Islet precursor cell (in vitro differentiated cells): ENCODE measurements at regions not wholly inside any gene's neighbourhood (a gene's known extent, or its start where the extent isn't known, plus 50 kb on each side); places are given as distances from the start of the nearest gene placed in this dataset.
"Not testable (repeated sequence)": the region's sequence is repeated elsewhere in the genome, so short reads cannot be mapped to it uniquely, and the experiment has no call there.

ENCODE experiments used
- DNase-seq: peaks from one replicate; pipeline ENCODE4 v3.0.0-alpha.2; 2018

DNA sequence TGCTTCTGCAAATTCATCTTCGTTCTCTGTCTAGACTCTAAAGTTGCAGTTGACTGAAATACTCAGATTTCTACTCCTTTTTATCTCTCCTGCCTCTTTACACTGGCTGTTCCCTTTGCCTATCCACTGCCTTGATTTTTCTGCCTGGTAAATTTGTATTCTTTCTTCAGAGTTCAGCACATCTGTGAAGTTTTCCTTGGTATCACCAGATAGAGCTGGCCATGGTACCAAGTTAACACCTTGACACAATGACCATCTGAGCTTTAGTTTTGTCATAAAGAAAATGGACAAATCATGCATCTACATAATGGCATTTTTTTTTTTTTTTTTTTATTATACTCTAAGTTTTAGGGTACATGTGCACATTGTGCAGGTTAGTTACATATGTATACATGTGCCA is 143.0 kb downstream of the PPP1R3A start:
- no peak for DNase-seq

- no peak for DNase-seq
Measured at GRCh38 chr7:113775401-113775800, 143.4 kb downstream of the PPP1R3A start.

DNA sequence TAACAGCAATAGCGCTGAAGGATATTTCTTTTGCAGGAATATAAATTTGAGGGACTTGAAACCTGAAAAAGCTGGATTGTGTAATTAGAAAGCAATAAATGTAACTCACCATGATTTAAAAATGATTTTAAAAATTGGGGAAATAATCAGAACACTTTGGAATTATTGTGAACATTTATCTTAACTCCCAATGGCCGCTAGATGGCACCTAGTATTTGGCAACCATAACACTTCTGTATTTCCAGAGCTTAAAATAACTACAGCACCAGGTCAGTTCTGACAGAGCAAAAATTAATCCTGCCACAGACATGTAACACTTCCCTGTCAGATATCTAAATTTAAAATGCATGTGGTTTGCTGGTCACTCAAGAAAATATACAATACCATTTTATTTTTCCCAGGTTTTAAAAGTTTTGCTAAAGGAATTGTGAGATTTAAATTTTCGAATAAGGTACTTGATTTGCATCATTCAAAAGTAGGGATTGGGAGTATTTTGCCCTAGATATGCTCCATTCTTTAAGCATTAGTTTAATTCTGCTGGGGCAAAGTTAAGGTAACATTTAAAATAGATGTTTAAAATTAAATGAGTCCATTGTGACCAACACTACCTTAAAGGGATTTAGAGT is 144.5 kb downstream of the PPP1R3A start:
- no peak for DNase-seq

DNA sequence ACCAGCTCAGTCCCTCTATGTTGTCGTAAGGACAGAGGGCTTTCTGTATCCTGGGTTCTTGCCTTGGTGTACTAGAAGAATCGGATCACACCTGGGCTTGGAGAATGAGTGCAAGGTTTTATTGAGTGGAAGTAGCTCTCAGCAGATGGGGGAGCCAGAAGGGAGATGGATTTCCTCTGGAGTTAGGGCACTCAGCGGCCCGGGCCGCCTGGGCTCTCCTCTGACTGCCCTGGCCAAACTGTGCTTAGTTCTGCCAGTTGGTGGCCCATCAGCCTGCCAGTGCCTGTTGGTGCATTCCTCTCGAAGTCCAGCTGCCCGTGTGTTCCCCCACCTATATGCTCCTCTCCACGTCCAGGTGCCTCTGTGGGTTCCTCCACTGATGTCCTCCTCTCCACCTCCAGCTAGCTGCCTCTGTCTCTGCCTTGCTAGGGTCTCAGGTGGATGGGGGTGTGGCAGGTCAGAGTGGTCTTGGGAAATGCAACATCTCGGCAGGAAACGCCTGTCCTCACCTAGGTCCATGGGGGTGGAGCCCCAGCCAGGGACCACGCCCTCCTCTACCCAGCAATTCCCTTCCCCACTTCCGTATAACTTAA is 148.6 kb downstream of the PPP1R3A start:
- no peak for DNase-seq

- no peak for DNase-seq
Measured at GRCh38 chr7:113768387-113768786, 150.4 kb downstream of the PPP1R3A start.

DNA sequence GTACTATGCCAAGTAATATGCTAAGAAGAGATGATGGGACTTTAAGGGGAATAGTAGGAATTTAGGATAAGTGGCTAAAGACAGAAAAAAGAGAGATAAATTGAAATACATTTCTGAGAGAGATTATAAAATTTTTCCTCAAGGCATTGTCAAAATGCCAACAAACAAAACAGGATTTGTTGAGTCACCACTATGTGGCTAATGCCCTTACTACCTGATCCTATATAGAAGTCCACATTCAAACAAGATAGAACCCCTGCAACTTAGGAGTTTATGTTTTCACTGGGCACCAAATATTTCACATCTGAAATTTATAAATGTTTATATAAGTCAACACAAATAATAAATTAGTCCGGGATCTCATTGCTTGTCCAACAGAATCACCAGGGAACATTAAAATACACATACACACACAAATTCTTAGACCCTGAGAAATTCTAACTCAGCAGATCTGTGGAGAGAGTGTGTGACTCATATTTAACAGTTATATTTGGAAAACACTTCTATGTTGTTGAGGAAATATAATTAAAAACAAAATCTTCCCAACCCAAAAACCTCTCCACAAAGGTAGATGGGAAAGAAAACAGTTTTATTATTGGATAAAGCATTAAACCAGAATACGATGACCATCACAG is 154.3 kb downstream of the PPP1R3A start:
- DNase-seq, result no peak

DNA sequence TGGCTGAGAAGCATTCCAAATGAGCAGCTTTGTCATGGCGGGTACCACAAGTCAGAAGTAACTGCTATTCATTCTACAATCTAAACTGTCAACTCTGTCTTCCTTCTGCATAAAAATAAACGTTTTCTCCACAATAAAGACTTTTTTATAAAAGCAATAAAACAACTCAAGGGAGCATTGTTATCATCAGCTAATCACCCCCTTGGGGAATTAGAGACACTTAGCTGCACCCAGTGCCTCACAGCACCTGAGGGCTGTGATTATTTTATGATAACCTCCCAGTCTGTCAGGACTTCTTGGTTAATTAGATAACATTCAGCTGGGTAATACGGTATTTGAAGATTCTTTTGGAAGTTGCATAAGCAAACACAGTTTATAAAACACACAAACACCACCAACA is 155.6 kb downstream of the PPP1R3A start:
- no peak for DNase-seq

- no peak for DNase-seq
Measured at GRCh38 chr7:113756250-113756649, 162.6 kb downstream of the PPP1R3A start.

GRCh38 chr7:113752689-113753088 is 166.1 kb downstream of the PPP1R3A start:
- no peak for DNase-seq

DNA sequence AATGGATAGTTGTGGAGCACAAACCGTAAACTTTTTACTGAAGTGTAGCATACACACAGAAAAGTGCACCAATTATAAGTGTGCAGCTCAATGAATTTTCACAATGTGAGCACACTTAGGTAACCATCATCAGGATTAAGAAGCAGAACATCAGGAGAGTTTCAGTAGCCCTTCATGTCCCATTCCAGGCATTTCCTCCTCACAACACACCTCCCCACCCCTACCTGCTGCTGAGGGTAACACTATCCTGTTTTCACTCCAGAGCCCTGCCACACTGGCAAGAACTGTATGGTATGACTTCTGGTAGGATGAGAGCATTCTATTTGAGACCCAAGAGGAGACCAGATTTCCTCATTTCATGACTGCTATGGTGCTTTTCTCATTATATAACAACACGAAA is 166.5 kb downstream of the PPP1R3A start:
- DNase-seq, result no peak

DNA sequence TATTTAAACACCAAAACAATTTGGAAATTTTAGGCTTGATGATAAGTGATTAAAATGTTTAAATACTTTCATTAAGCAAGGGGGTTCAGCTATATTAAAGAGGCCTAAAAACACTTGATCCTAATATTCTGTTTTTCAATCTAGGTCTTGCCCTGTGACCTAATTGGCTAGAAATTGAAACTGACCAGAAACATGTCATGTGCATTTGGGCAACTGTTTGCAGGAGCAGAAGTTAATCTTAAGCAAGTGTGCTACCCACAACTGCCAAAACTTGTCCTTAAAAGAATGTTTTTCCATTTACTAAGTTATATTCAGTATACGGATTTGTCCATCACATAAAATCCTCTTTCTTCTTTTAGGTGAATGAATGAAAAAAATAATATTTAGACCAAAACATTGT is 167.3 kb downstream of the PPP1R3A start:
- DNase-seq, result no peak

- not testable (repeated sequence) for DNase-seq
Measured at GRCh38 chr7:113748385-113748784, 170.4 kb downstream of the PPP1R3A start.

- DNase-seq, result peak; percentile 78
Measured at GRCh38 chr7:113742946-113743431, 175.8 kb downstream of the PPP1R3A start.

DNA sequence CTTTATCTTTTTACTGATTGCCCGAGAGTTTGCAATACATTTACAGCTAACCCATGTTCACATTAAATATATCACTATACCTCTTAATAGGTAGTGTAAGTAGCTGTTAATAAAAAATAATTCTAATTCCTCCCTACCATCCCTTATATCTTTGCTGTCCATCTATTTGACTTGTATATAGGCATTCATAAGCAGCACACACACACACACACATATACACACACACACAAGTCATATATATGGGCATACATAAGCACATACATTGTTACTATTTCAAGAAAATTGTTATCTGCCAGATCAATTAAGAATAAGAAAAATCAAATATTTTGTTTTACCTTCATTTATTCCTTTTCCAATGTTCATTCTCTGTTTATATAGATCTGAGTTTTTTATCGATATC is 176.4 kb downstream of the PPP1R3A start:
- no peak for DNase-seq

DNA sequence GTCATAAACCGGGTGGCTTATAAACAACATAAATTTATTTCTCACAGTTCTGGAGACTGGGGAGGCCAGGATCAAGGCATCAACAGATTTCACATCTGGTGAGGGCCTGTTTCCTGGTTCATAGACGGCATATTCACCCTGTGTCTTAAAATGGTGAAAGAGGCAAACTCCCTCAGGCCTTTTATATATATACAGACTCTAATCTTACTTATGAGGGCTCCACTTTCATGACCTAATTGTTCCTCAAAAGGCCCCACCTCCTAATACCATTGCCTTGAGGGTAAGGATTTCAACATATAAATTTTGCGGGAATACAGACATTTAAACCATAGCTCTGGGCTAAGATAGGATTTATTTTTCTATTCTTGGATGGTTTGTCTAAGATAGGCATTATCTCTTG is 187.2 kb downstream of the PPP1R3A start:
- DNase-seq, result no peak

DNA sequence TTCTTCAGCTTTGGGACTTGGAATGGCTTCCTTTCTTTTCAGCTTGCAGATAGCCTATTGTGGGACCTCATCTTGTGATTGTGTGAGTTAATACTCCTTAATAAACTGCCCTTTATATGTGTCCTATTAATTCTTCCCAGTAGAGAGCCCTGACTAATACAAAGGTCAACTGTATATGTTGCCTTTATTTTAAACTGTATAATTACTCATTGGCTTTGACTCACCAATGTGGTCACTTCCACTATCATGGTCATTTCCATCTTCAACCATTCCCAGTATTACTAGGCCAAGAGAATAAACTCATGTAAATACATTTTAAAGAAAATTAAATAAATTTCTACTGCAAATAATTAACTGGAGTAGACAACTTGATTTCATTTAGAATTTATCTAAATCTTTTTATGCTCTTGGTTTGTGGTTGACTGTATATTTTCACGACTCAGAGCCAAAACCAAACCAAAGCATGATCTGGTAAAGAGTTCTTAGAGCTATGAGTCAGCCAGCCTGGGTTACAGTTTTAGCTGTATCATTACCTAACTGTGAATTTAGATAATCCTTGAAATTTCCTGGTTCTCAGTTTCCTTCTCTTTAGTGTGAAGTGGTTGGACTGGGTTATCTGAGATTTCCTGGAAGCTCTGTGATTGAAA is 188.4 kb downstream of the PPP1R3A start:
- no peak for DNase-seq

DNA sequence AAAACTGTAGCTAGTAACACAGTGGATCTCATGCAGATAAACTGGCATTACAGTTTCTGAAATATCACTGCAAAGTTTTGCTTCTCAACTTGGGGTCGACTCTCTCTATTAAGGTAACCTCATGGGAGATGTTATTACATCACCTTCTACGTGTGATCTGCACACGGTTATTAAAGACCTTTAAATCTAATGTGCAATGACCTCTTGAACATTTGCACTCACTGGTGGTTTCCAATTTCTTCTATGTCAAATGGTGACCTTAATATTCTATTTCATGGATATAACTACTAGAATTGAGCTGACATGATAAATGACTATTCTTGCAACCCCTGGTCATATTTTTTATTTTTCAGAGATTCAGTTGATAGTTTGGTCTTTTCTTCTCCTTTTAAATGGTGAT is 191.3 kb downstream of the PPP1R3A start:
- DNase-seq, result no peak

DNA sequence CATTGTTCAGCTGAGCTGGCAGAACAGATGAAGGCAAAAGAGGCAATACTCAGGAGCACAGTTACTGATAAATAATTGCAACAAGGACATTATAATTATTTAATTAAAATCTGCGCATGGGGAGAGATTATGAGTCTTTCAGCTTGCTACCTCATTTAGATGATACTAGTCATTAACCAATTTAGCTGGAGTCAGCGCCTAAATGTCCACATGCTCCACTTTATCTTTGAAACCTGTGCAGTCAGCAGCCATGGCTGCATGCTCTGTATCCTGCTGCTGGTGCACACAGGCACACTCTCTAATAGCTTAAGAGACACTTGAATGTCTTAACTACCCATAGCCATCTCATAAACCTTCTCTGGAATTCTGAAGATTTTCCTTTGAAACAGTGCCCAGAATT is 196.8 kb downstream of the PPP1R3A start:
- no peak for DNase-seq

DNA sequence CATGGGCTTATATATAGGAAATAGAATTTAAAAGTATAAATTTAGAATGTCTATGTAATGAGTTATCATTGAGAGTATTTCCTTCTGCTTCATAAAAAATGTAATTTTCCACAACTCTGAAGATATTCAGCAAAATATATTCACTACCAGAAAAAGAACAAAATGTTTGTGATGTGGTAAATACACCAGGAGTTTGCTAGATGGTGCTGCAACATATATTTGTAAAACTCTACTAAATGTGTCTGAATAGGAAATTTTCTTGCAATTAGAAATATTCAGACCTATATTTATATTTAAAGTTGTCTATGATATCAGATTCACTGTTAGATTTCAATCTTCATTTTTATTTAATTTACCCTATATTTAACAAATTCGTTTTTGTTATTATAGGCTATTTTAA is 201.1 kb downstream of the PPP1R3A start:
- DNase-seq, result no peak

GRCh38 chr7:113715981-113716856 is 202.6 kb downstream of the PPP1R3A start:
- no peak for DNase-seq

DNA sequence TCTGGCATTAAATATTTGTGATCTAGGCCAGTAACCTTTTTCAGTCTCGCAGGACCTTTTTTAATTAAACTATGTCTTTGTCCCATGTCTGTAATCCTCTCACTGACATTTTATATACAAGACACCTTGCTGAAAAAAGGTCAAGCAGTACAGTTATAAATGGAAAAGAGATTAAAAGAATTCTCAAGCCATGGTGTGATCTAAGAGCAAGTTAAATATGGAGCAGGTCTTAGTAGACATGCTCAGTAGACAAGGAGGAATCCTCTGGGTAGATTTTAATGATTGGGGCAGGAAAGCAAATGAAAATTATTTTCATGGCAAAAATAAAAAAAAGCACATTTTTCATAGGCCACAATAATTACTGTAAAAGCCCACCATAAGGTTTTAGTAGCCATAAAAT is 203.5 kb downstream of the PPP1R3A start:
- DNase-seq, result no peak

DNA sequence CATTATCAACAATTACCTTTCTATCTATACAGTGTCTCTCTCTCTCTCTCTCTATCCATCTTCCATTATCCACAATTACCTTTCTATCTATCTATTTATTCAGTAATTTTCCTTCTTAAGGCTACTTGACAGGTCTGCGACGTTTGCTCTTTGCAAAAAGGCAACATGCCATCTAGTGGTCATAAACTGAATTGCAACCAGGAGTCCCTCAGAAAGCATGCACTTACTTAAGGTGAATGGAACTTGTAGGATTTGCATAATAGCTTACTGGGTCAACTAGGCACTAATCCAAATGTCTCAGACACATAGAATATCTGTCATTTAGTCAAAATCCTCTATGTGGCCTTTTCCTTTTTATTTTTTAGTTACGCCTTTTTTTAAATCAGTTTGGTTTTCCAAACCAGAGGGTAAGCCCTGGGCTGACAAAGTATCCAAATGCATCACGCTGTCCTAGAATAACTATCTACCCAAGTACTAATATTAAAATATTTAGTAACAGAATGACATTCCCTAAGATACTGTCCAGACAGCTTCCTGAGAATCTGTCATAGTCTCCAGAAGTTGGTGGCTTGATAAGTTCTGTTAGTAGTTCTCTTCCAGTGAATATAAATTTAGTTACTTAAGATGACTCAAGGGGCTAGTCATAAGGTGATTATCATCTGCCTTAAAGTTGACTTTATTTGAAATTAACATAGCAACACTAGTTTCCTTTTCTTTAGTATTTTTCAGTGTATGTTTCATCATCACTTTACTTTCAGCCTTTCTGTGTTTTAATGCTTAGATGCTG is 208.3 kb downstream of the PPP1R3A start:
- DNase-seq, result peak; percentile 77
